ENCODE measurements at regions not wholly inside any gene's neighbourhood (a gene's known extent, or its start where the extent isn't known, plus 50 kb on each side); places are given as distances from the start of the nearest gene placed in this dataset.

GRCh38 chr17:33633446-33633845 lies 340.4 kb upstream of the ASIC2 start:
- H3K36me3 ChIP-seq: no peaks in the 10 kb centered on the region
- H3K4me3 ChIP-seq: no peak overlapping the region
- H3K27ac ChIP-seq: no peak overlapping the region
- no peaks in the 10 kb centered on the region for H3K27me3 ChIP-seq
- no peak for DNase-seq
- no peak for TF ChIP-seq CTCF (IDR thresholded peaks at IDR 0.05)
- TF ChIP-seq POLR2A (IDR thresholded peaks at IDR 0.05): no peak
- no peaks in the 10 kb centered on the region for H3K9me3 ChIP-seq
- H3K4me1 ChIP-seq: no peaks in the 10 kb centered on the region

GRCh38 chr17:33637534-33637933 lies 344.4 kb upstream of the ASIC2 start:
- Histone ChIP-seq H3K4me3 (no peak overlapping the region), H3K27ac (no peak overlapping the region), H3K36me3 (no peaks in the 10 kb centered on the region), H3K9me3 (no peaks in the 10 kb centered on the region), H3K4me1 (no peaks in the 10 kb centered on the region), H3K27me3 (no peaks in the 10 kb centered on the region)
- TF ChIP-seq CTCF (IDR thresholded peaks at IDR 0.05): no peak
- no peak for TF ChIP-seq POLR2A (IDR thresholded peaks at IDR 0.05)
- no peak for DNase-seq

GRCh38 chr17:33639103-33639880 lies 346.2 kb upstream of the ASIC2 start:
- no peak overlapping the region for H3K27ac ChIP-seq
- no peaks in the 10 kb centered on the region for H3K9me3 ChIP-seq
- DNase-seq: no peak
- no peaks in the 10 kb centered on the region for H3K4me1 ChIP-seq
- TF ChIP-seq POLR2A (IDR thresholded peaks at IDR 0.05): no peak
- TF ChIP-seq CTCF (IDR thresholded peaks at IDR 0.05): no peak
- H3K4me3 ChIP-seq: no peak overlapping the region
- H3K27me3 ChIP-seq: no peaks in the 10 kb centered on the region
- H3K36me3 ChIP-seq: no peaks in the 10 kb centered on the region

DNA sequence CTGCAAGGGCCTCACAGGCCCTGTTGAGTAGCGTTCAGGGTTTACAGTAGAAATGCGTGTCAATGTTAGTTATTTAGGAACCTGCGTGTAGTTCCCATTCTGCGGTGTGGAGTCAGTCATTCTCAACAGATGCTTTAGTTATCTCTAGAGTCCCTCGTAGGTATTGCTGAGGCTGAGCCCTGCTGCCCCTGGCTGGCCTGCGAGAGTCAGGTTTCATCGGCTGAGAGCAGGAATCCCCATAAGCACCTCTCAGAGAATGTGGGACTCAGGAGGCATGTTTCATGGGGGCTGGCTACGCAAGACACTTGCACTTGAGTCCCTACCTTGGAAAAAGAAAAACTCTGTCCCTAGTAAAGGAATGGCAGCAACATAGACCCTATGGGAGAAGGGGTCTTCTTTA lies 347.5 kb upstream of the ASIC2 start:
- Histone ChIP-seq H3K36me3 (no peaks in the 10 kb centered on the region), H3K27me3 (no peaks in the 10 kb centered on the region), H3K9me3 (no peaks in the 10 kb centered on the region), H3K4me1 (no peaks in the 10 kb centered on the region), H3K27ac (no peak overlapping the region), H3K4me3 (no peak overlapping the region)
- no peak for DNase-seq
- TF ChIP-seq POLR2A (IDR thresholded peaks at IDR 0.05) (no peak), CTCF (IDR thresholded peaks at IDR 0.05) (no peak)

DNA sequence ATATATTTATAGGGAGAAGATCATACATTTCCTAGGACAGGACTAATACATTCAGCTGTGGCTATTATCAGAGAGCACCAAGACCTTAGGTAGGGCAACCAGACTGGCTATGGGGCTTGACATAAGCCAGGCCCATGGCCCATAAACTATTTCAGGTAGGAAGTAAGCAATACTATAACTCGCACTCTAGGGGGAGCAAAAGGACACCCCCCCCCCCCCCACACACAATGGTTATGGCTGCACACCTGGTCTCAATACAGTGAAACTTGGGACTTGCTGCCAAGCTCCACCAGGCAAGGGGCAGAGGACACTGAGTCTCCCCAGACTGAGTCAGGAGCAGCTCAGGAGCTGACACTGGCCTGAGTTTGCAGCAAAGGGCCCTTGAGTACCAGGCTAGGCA lies 348.9 kb upstream of the ASIC2 start:
- Histone ChIP-seq H3K4me3 (no peak overlapping the region), H3K27me3 (no peaks in the 10 kb centered on the region), H3K9me3 (no peaks in the 10 kb centered on the region), H3K36me3 (no peaks in the 10 kb centered on the region), H3K4me1 (no peaks in the 10 kb centered on the region), H3K27ac (no peak overlapping the region)
- no peak for TF ChIP-seq POLR2A (IDR thresholded peaks at IDR 0.05)
- no peak for TF ChIP-seq CTCF (IDR thresholded peaks at IDR 0.05)
- DNase-seq: no peak

DNA sequence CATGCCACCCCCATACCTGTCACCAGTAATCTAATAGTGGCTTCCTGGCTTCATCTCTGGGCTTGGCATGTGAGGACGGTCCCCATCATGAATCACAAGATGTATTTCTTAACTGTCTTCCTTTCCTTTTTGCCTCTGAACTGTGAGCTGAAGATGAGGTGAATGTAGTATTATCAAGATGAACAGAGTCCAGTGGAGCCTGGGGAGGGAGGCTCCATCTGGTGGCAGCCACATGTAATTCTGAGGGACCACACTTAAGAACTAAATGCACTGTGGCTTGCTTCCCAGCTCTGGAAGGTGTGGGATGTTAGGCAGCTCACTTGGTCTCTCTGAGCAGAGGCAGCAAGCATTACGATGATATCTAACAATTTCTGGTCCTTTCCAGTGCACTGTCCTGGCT lies 354.9 kb upstream of the ASIC2 start:
- no peaks in the 10 kb centered on the region for H3K27me3 ChIP-seq
- TF ChIP-seq CTCF (IDR thresholded peaks at IDR 0.05): peak in 3 of 6 experiments; percentile 35 to 48 (median 38)
- TF ChIP-seq POLR2A (IDR thresholded peaks at IDR 0.05): no peak
- no peaks in the 10 kb centered on the region for H3K9me3 ChIP-seq
- H3K27ac ChIP-seq: no peak overlapping the region
- no peak for DNase-seq
- H3K4me3 ChIP-seq: no peak overlapping the region
- H3K4me1 ChIP-seq: no peaks in the 10 kb centered on the region
- H3K36me3 ChIP-seq: no peaks in the 10 kb centered on the region

Measured in Peyer's patch (tissue), 4 donors.